ENCODE measurements at regions not wholly inside any gene's neighbourhood (a gene's known extent, or its start where the extent isn't known, plus 50 kb on each side); places are given as distances from the start of the nearest gene placed in this dataset.

- no peaks in the 10 kb centered on the region for H3K9me3 Mint-ChIP-seq
- H3K27ac Mint-ChIP-seq = no peak overlapping the region
- no peak overlapping the region for H3K4me3 ChIP-seq (ENCODE audit: low read length)
- no peak overlapping the region for H3K9ac ChIP-seq (ENCODE audit: extremely low read depth, low read length, poor library complexity, severe bottlenecking)
- 74 to 80% methylated on average over 1 to 2 of the region's 2 CpGs for WGBS, 2 experiments (ENCODE audit: insufficient coverage in 1 of 2, insufficient read length in 1 of 2)
- no peaks in the 10 kb centered on the region for H3K9me3 ChIP-seq (ENCODE audit: control insufficient read depth, low read length)
- no peaks in the 10 kb centered on the region for H3K36me3 Mint-ChIP-seq (ENCODE audit: low read depth)
- H3K36me3 ChIP-seq (ENCODE audit: control insufficient read depth, insufficient read depth, low read length) = no peaks in the 10 kb centered on the region
- no peak overlapping the region for H3K4me3 Mint-ChIP-seq
- peaks cover 40% of the 10 kb centered on the region for H3K27me3 ChIP-seq (ENCODE audit: control insufficient read depth, insufficient read depth, low read length, poor library complexity, severe bottlenecking)
- H3K4me1 Mint-ChIP-seq = peaks cover 18% of the 10 kb centered on the region
- H3K4me1 ChIP-seq (ENCODE audit: control insufficient read depth, insufficient read depth, low read length) = peaks cover 5% of the 10 kb centered on the region
- no peak for DNase-seq
- no peak for TF ChIP-seq CTCF (conservative IDR thresholded peaks at IDR 0.05)
- peaks cover 28% of the 10 kb centered on the region for H3K27me3 Mint-ChIP-seq (ENCODE audit: insufficient read depth)
- no peak overlapping the region for H3K27ac ChIP-seq (ENCODE audit: low read depth, low read length)
Observed at GRCh38 chr15:46652266-46652665, 1017.4 kb downstream of the SQOR start.

- peaks cover 25% of the 10 kb centered on the region for H3K27me3 Mint-ChIP-seq (ENCODE audit: insufficient read depth)
- Histone ChIP-seq H3K9ac (ENCODE audit: extremely low read depth, low read length, poor library complexity, severe bottlenecking) (no peak overlapping the region), H3K9me3 (ENCODE audit: control insufficient read depth, low read length) (no peaks in the 10 kb centered on the region), H3K27ac (ENCODE audit: low read depth, low read length) (no peak overlapping the region), H3K4me1 (ENCODE audit: control insufficient read depth, insufficient read depth, low read length) (peaks cover 5% of the 10 kb centered on the region), H3K27me3 (ENCODE audit: control insufficient read depth, insufficient read depth, low read length, poor library complexity, severe bottlenecking) (peaks cover 42% of the 10 kb centered on the region), H3K36me3 (ENCODE audit: control insufficient read depth, insufficient read depth, low read length) (no peaks in the 10 kb centered on the region), H3K4me3 (ENCODE audit: low read length) (no peak overlapping the region)
- WGBS, 2 experiments (ENCODE audit: insufficient coverage in 1 of 2, insufficient read length in 1 of 2) = 96% methylated on average over 2 of the region's 2 CpGs; no CpG with 5 or more reads in 1 of the 2 experiments
- no peak overlapping the region for H3K27ac Mint-ChIP-seq
- H3K4me3 Mint-ChIP-seq = no peak overlapping the region
- no peaks in the 10 kb centered on the region for H3K9me3 Mint-ChIP-seq
- H3K36me3 Mint-ChIP-seq (ENCODE audit: low read depth) = no peaks in the 10 kb centered on the region
- TF ChIP-seq CTCF (conservative IDR thresholded peaks at IDR 0.05) = no peak
- peaks cover 36% of the 10 kb centered on the region for H3K4me1 Mint-ChIP-seq
- no peak for DNase-seq
Observed at GRCh38 chr15:46654993-46655392, 1020.2 kb downstream of the SQOR start.

- H3K4me1 ChIP-seq (ENCODE audit: control insufficient read depth, insufficient read depth, low read length) = peaks cover 5% of the 10 kb centered on the region
- no peaks in the 10 kb centered on the region for H3K9me3 ChIP-seq (ENCODE audit: control insufficient read depth, low read length)
- no peaks in the 10 kb centered on the region for H3K27me3 Mint-ChIP-seq (ENCODE audit: insufficient read depth)
- TF ChIP-seq CTCF (conservative IDR thresholded peaks at IDR 0.05) = no peak
- H3K36me3 ChIP-seq (ENCODE audit: control insufficient read depth, insufficient read depth, low read length) = no peaks in the 10 kb centered on the region
- no peak overlapping the region for H3K27ac Mint-ChIP-seq
- no peaks in the 10 kb centered on the region for H3K36me3 Mint-ChIP-seq (ENCODE audit: low read depth)
- no peak overlapping the region for H3K9ac ChIP-seq (ENCODE audit: extremely low read depth, low read length, poor library complexity, severe bottlenecking)
- H3K9me3 Mint-ChIP-seq = no peaks in the 10 kb centered on the region
- H3K27ac ChIP-seq (ENCODE audit: low read depth, low read length) = no peak overlapping the region
- DNase-seq = no peak
- H3K4me3 ChIP-seq (ENCODE audit: low read length) = no peak overlapping the region
- H3K4me1 Mint-ChIP-seq = peaks cover 26% of the 10 kb centered on the region
- peaks cover 22% of the 10 kb centered on the region for H3K27me3 ChIP-seq (ENCODE audit: control insufficient read depth, insufficient read depth, low read length, poor library complexity, severe bottlenecking)
- H3K4me3 Mint-ChIP-seq = no peak overlapping the region
Observed at GRCh38 chr15:46660096-46660842, 1025.4 kb downstream of the SQOR start.
